IPS-NIHi7 (cell line): ENCODE measurements at regions not wholly inside any gene's neighbourhood (a gene's known extent, or its start where the extent isn't known, plus 50 kb on each side); places are given as distances from the start of the nearest gene placed in this dataset.

Experiments used
- DNase-seq: peaks from one replicate; pipeline ENCODE4 v3.0.0; 2012; ENCODE audit warnings: mixed read lengths; ENCODE audit errors: extremely low spot score

DNA sequence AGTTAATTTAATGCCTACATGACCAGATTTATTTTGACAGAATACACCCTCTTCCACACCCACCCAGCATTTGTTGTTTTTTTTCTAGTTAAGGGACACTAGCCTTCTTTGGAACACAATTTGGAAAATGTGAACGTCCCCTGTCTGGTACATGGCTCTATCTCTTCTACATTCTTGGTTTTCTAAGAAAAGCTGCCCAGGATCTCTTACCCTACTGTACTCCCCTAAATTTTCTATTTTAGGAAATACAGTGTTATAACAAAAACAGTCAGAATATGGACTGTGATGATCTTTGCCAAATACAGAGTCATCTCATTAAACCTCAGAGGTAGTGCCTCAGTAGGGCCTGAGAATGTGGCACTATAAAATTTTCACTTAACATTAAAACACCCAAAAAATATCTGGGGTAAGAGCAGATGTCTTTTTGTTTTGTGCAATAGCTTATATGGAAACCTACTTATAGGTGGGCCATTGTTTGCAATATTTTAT lies 93.1 kb upstream of the SPON1 start:
- no peak for DNase-seq

- no peak for DNase-seq
Measured at GRCh38 chr11:13874597-13874996, 87.9 kb upstream of the SPON1 start.

- no peak for DNase-seq
Measured at GRCh38 chr11:13875643-13876042, 86.9 kb upstream of the SPON1 start.

DNA sequence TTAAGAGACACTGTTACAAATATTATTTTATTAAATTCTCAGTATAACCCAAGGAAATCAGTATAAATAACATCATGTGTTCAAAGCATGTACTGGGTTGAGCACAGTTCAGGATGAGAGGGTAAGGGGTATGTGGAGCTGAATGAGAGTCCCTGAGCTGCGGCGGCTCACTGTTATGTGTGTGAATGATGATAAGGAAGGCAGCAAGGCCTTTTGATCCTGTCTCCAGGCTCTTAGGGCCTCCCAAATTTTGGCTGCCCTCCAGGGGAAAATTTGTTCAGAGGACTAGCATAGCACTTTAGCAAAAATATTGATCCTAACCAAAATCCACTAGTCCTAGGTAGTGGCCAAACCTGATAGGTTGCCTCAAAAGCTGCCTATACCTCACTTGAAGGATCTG lies 86.1 kb upstream of the SPON1 start:
- no peak for DNase-seq

- DNase-seq, result no peak
Measured at GRCh38 chr11:13878077-13878476, 84.4 kb upstream of the SPON1 start.

DNA sequence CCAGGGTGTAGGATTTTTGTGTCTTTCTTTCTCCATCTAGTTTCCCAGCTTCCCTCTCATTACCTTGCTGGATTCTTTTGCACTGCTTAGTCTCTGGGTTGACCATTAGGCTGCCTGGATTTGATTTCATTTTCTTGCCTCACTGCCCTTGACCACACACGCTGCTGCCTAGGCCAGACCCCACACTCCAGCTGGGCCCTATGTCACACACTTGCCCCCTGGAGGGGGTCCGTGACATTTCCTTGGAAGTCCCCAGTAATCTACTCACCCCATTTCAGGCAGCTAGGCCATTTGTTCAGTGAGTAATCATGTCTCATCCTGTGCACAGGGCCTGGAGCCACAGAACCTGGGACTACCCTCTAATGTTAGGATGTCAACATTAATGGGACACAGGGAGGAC lies 81.9 kb upstream of the SPON1 start:
- no peak for DNase-seq

DNA sequence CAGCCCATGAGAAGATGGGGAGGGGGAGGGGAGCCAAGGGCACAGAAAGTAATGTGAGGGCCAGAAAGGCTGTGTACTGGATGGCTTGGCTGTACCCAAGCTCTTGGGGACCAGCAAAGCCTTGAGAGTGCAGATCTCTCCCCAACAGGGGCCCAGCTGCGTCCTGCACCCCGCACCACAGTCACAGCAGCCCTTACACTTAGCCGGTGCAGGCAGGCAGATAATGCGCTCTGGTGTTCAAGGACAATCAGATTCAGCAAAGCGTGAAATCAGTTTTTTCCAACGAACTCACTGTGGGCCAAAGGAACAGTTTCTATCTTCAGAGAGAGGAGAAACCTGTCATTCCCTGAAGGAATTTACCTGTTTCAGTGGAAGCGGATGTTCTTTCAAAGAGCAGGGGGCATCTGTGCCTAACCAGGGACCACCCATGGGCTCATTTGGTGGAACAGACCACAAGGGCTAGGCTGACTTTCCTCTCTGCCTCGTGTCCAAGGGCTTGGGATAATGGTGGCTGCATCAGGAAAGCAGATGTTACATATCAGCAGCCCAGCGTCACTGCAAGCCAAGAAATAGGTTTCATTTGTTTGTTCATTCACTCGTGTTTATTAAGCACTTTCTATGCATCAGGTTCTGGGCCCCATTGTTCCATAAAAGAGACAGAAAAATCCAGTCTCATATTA lies 81.2 kb upstream of the SPON1 start:
- no peak for DNase-seq

DNA sequence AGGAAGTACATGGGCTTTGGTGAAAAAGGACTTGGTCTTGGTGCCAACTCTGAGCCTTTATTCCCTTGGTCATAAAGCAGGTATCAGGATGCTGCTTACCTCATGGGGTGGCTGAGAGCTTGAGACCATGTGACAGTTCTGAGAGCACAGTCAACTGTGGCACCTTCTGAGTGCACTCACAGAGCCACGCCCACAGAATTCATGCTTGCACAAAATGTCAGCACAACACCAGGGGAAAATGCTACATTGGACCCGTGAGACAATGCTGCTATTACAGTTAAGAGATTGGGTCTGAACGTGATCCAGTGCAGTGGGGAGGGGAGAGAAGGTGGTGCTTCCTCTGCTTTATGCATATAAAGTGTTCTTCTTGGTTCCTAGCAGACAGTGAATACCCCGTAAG lies 79.5 kb upstream of the SPON1 start:
- DNase-seq, result no peak

- no peak for DNase-seq
Measured at GRCh38 chr11:13883589-13883988, 78.9 kb upstream of the SPON1 start.

DNA sequence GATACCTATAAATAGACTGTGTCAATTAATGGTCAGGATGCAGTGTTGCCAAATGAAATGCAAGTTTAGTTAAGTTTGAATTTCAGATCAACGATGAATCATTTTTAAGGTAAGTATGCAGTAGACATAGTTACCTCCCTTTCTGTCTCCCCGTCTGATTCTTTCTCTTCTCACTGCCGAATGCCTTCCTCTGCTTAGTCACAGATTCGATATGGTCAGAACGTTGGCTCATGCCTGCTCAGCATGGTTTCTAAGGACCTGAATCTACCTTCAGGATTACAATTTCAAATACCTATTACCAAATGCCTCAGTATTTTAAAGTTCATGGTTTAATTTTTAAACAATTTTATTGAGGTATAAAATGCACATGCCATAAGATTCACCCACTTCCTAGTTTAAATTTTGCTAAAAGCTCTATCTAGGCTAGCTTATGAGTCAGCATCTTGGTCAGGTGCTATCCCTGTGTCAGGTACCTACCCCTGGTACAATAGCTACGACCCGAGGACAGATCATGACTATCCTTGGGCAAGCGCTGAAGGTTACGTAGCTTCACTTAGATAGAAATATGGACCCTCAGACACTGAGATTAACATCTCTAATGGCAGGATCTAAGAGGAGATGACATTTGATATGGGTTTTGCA lies 78.2 kb upstream of the SPON1 start:
- no peak for DNase-seq

DNA sequence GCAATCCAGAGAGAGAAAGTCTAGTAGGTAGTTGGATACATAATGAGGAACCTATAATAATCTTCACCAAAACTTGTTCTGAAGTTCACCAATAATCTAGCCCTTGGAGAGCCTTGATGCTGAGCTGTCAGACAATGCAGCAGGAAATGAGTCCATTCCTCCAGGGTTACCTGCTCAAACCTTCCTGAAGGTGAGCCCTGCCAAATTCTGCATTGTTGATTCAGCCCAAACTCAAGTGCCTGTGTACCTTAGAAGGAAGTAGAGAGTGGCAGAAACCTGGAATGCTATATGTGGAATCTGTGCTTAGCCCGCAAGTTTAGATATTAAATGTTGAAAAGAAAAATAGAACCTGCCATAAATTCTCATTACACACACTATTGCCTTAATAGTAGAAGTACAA lies 77.4 kb upstream of the SPON1 start:
- DNase-seq, result no peak

DNA sequence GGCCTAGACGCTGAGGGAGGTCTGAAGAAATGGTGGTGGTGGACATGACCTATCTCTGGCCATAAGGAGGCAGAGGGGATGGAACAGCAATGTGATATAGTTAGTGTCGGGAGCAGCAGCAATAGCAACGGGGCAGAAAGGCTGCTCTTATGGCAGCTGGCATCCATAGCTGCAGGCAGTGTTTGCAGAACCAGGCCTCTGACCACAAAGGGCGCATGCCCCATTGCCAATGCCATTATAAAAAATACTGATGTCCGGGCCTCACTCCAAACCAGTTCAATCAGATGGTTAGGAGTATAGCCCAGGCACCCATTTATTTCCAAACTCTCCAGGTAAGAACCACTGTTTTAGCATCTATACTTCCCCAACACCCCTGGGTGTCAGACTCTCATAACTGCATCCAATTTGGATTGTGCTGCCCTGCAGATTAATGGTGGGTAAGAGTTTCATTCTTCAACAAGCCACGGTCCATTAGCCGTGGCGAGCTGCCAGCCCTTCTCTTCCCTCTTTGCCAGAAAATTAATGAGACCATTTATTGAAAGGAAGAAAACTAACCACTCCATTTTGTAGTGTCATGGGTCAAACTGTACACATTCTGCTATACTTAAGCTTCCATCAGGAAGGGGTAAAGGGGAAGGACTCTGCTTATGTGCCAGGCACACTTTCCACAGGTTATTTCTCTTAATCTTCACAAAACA lies 72.8 kb upstream of the SPON1 start:
- DNase-seq, result no peak

DNA sequence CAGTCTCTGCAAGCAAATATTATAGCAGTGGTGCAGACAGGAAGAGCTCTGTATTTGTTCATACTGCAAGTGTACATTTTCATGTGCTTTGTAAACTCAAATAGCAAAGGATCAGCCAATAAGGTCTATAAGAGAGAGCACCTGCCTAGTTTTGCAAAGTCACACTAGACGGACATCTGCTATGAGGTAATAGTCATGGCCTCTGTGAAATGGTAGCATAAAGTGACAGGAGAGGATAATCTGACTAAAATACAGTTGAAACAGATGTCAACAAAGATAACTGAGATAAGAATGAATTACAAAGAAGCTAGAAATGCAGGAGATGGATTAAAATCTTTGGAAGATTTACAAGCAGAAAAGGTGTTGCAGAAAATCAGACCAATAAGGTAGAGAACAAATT lies 70.6 kb upstream of the SPON1 start:
- no peak for DNase-seq

DNA sequence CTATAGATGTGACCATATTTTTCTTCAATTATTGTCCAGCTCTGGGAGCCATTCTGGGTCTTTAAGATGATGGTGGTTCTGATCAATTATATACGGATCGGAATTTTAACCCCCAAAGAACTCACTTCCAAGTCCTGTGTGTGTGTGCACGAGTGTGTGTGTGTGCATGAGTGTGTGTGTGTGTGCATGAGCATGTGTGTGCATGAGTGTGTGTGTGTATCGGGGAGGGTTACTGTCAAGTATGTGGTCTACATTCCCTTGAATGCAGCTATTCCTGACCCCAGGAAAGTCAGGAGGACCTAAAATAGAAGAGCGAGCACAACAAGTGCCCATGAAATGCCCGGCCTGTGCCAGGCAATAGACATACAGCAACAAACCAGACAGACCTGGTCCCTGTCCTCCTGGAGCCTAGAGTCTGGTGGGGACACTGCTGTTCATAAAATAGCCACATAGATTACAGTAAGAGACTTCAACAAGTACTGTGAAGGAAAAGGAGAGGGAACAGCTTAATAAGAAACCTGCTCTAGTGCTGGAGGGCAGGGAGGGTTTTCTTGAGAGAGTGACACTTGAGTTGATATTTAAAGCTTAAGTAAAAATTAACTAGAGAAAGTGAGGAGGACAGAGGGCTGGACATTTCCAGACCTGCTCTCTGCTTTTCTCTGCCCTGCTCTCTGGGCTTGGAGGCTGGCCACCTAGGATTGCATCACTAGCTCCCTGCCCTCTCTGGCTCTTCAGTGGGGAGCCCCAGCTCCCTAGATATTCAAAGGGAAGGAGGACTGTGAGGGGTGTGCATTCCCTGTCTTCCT lies 66.1 kb upstream of the SPON1 start:
- no peak for DNase-seq

- no peak for DNase-seq
Measured at GRCh38 chr11:13896981-13897353, 65.6 kb upstream of the SPON1 start.

DNA sequence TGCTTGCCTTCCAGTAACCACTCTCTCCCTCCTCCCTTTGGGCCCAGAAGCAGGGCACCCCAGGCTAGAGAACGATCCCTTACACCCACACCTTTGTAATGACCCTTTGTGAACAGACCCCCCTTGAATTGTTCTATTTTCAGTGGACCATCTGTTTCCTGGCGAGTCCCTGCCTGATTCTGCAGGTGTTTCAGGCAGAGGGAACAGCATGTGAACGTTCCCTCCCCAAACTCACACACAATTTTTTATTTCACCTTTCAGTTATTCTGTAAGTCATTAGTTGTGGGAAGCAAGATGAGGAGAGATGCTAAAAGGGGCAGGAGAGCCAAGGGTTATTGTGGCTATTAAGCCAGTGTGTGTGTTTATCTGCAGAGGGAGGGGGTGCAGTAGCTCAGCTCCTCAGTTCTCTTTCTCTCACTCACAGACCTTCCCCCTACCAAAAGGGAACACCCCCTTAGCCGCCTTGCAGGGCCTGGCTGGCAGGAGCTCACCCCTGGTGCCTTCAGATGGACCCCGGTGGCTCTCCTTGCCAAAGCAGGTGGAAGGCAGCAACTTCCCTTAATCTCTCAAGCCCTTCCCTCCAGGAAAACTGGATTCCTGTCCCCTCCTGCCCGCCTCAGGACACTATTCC lies 64.8 kb upstream of the SPON1 start:
- no peak for DNase-seq

- DNase-seq, result no peak
Measured at GRCh38 chr11:13899603-13900002, 62.9 kb upstream of the SPON1 start.

DNA sequence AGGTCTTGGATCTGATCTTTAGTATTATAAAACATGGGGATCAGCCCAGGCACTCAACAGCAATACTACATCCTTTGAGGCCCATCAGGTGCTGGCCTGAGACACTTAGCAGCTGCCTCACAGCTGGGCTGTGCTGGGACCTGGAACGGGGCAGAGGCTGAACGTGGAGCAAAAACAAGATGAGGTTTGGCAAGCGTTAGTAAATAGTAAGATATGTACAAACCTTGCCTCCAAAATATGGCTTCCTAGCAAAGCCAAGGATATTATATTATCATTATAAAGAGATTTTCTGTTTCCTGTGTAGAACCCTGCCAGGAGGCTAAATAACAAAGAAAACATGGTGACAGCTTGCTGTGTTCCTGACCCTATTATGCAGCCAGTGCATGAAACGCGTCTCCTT lies 60.0 kb upstream of the SPON1 start:
- no peak for DNase-seq

DNA sequence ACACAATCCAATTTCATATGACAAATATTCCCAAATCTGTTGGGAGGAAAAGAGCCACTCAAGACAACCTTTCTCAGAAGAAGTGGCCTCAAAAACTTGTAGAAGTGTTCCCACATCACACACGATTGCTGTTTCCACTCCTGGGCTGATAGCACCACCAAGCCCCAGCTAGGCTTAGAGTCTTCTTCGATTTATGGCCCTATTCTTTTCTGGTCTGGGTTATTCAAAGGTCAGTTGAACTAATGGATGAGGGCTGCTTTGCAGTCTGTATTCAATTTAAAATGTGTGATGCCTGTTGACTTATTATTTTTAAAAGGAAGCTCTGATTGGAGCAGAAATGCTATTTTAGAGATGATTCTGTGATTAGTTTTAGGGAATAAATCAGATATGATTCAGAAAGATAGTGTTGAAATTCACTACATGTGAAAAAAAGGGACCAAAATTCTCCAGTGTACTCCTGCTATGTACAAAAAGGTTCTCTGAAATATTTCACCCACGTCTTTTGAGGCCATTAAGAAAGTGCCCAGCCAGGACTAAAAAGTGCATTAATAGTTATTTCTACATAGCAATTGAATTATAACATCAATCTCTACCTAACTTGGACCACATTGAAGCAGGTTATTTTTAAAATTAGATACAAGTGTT lies 57.3 kb upstream of the SPON1 start:
- no peak for DNase-seq

DNA sequence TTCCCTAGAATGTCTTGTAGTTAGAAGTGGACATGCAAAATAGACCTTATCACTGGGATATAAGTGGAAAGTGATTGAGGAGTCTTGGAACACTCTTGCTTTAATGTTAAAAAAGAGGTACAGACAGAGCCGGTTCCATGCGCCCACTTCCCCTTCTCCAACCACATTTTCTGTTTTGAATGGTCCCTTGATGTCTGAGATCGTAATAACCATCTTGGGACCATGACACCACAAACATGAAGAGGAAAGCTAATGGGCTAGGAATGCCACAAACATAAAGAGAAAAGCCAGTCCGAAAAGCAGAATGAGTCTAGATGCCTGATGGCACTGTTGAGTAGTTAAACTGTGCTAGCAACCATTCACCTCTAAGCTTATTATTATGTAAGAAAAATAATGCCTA lies 54.8 kb upstream of the SPON1 start:
- DNase-seq, result no peak

DNA sequence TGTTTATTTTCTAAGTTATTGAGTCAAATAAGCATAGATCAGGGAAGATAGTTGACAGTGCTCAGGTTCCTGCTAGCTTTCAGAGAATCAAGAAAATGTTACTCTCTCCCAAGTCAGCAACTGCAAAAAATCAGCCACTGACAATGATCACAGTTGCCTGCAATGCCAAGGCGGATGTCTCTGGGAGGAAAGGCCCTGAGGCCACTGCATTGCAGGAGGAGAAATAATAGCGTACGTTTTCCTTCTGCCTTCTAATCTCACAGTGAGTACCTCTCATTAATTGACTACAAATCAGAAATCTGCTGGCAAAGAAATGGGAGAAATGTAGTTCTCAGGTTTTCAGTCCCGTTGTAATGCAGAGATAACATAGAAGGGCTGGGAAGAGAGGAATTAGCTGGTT lies 54.0 kb upstream of the SPON1 start:
- DNase-seq, result no peak
